K562 (cell line): ENCODE measurements at regions not wholly inside any gene's neighbourhood (a gene's known extent, or its start where the extent isn't known, plus 50 kb on each side); places are given as distances from the start of the nearest gene placed in this dataset.

Experiments
- ATAC-seq: fragments of 200-7000 bp; cut with Tn5 transposase; 3 replicates; pipeline ENCODE4 v1.9.1; 2020; ENCODE audit warnings: moderate library complexity
- BruUV-seq: library from RNA; stranded (reverse); fragments of 400-500 nt; replicated peaks from 2 replicates; lab custom pipeline; 2021; lab: Mats Ljungman, UMichigan
- CTCF ChIA-PET: fragments of 300-600 bp; formaldehyde crosslinking; extraction: SDS; loops from one replicate; lab custom pipeline; 2021; ENCODE audit warnings: low intra/inter-chr PET ratio; lab: Yijun Ruan, JAX
- POLR2A ChIA-PET: fragments of 300-600, 350-650 bp; sonication (Branson Sonifier 250); formaldehyde crosslinking; extraction: SDS; loops from one replicate; lab custom pipeline; 2021; ENCODE audit warnings: antibody characterized with exemption, inconsistent platforms; lab: Yijun Ruan, JAX
- DNase-seq, 4 experiments: peaks; one replicate each; pipeline versions ENCODE4 v3.0.0 to v3.0.0-alpha.2; 2011 to 2018; ENCODE audit warnings: low spot score in 3 of 4, mixed read lengths in 3 of 4; ENCODE audit errors: extremely low read depth in 1 of 4
- FAIRE-seq: peaks from 2 replicates; lab custom pipeline; 2011; peaks lifted over from hg19 to GRCh38; lab: Jason Lieb, UNC
- H2AFZ ChIP-seq: 2 replicates; pipeline ENCODE4 v1.6.0; 2011; ENCODE audit warnings: low read depth, low read length, control low read depth, inconsistent platforms
- H3K27ac ChIP-seq: fragments of 200-600 bp; 3 replicates; pipeline ENCODE4 v1.8.0; 2011; ENCODE audit warnings: low read depth, mild to moderate bottlenecking, control low read depth, inconsistent platforms, low read length, moderate library complexity, mixed read lengths; ENCODE audit errors: extremely low read depth
- H3K27me3 ChIP-seq, 2 experiments: fragments of 300-600 bp in 1 of 2; 2 replicates in 1 of 2; 3 replicates in 1 of 2; pipeline versions ENCODE4 v1.6.0 to v1.8.0; 2011; ENCODE audit warnings: inconsistent platforms in 2 of 2, low read length in 2 of 2, mild to moderate bottlenecking in 1 of 2, mixed read lengths in 1 of 2, moderate library complexity in 1 of 2; ENCODE audit not compliant: control insufficient read depth in 2 of 2, insufficient read depth in 2 of 2
- H3K36me3 ChIP-seq: fragments of 300-600 bp; 3 replicates; pipeline ENCODE4 v1.8.0; 2011; ENCODE audit warnings: mild to moderate bottlenecking, low read length, inconsistent platforms; ENCODE audit not compliant: control insufficient read depth, insufficient read depth
- H3K4me1 ChIP-seq, 2 experiments: fragments of 200-600 bp in 1 of 2; replicated peaks in 1 of 2; 2 replicates in 1 of 2; 3 replicates in 1 of 2; pipeline versions ENCODE4 v1.5.1 to v1.8.0; 2011; ENCODE audit warnings: inconsistent platforms in 2 of 2, low read length in 2 of 2, mild to moderate bottlenecking in 1 of 2, mixed read lengths in 1 of 2, moderate library complexity in 1 of 2; ENCODE audit not compliant: control insufficient read depth in 2 of 2, insufficient read depth in 2 of 2
- H3K4me2 ChIP-seq: 2 replicates; pipeline ENCODE4 v1.6.1; 2011; ENCODE audit warnings: low read length, control low read depth, inconsistent platforms, mixed read lengths; ENCODE audit not compliant: insufficient read depth
- H3K4me3 ChIP-seq: fragments of 200-600 bp; sonication (generic), shearing (Covaris generic); 2 replicates; pipeline ENCODE4 v1.5.1; 2016; ENCODE audit warnings: control low read depth, inconsistent platforms
- H3K79me2 ChIP-seq: fragments of 200-600 bp; 3 replicates; pipeline ENCODE4 v1.8.0; 2011; ENCODE audit warnings: low read length, inconsistent platforms; ENCODE audit not compliant: control insufficient read depth, insufficient read depth
- H3K9ac ChIP-seq, 2 experiments: 2 replicates each; pipeline versions ENCODE4 v1.6.0 to v1.6.1; 2011; ENCODE audit warnings: low read depth in 2 of 2, low read length in 2 of 2, control low read depth in 1 of 2, inconsistent platforms in 1 of 2, mild to moderate bottlenecking in 1 of 2, mixed read lengths in 1 of 2; ENCODE audit not compliant: insufficient read depth in 1 of 2
- H3K9me1 ChIP-seq: one replicate; pipeline ENCODE4 v1.6.0; 2011; ENCODE audit warnings: inconsistent platforms, mild to moderate bottlenecking, low read length, moderate library complexity; ENCODE audit not compliant: control insufficient read depth, insufficient read depth
- H3K9me3 ChIP-seq: replicated peaks from 2 replicates; pipeline ENCODE4 v1.5.1; 2011; ENCODE audit warnings: low read depth, low read length, inconsistent platforms; ENCODE audit not compliant: control insufficient read depth, insufficient read depth
- H4K20me1 ChIP-seq: replicated peaks from 2 replicates; pipeline ENCODE4 v1.6.1; 2011; ENCODE audit warnings: low read length, inconsistent platforms, mixed read lengths; ENCODE audit not compliant: control insufficient read depth, insufficient read depth
- C11orf30 ChIP-seq: fragments of 450-650 bp; IDR thresholded peaks from 2 replicates; pipeline ENCODE4 v1.6.1; 2016; ENCODE audit warnings: low read depth, mild to moderate bottlenecking
- CC2D1A ChIP-seq: fragments of 450-650 bp; IDR thresholded peaks from 2 replicates; pipeline ENCODE4 v1.6.1; 2017; ENCODE audit warnings: mild to moderate bottlenecking
- CTCF ChIP-seq, 3 experiments: IDR thresholded peaks in 2 of 3; conservative IDR thresholded peaks in 1 of 3; 2 replicates each; pipeline ENCODE4 v1.5.1; 2011 to 2012; ENCODE audit warnings: low read length in 3 of 3, mild to moderate bottlenecking in 3 of 3, control low read depth in 2 of 3, improper control_type of control experiment in 1 of 3, inconsistent platforms in 1 of 3, low read depth in 1 of 3, mixed read lengths in 1 of 3, moderate library complexity in 1 of 3; ENCODE audit not compliant: insufficient read depth in 2 of 3
- HIVEP1 ChIP-seq: fragments of 250-450 bp; sonication (Bioruptor Pico); IDR thresholded peaks from 2 replicates; pipeline ENCODE4 v1.4.0; 2020; ENCODE audit warnings: mild to moderate bottlenecking
- YY1 ChIP-seq, 3 experiments: IDR thresholded peaks; 2 replicates each; pipeline ENCODE4 v1.6.1; 2011; ENCODE audit warnings: low read length in 2 of 3, mild to moderate bottlenecking in 2 of 3, moderate library complexity in 2 of 3, borderline replicate concordance in 1 of 3, control low read depth in 1 of 3, low read depth in 1 of 3; ENCODE audit not compliant: insufficient read depth in 3 of 3, insufficient replicate concordance in 2 of 3, control insufficient read depth in 1 of 3, insufficient read length in 1 of 3; ENCODE audit errors: extremely low read depth in 1 of 3
- ZNF316 ChIP-seq: fragments of 450-650 bp; IDR thresholded peaks from 2 replicates; pipeline ENCODE4 v1.6.1; 2016
- ZNF384 ChIP-seq: IDR thresholded peaks from 2 replicates; pipeline ENCODE4 v1.6.1; 2012; ENCODE audit warnings: low read depth, low read length, improper control_type of control experiment
- ZNF778 ChIP-seq: fragments of 450-650 bp; formaldehyde crosslinking; IDR thresholded peaks from 2 replicates; pipeline ENCODE4 v1.4.0; 2020; ENCODE audit warnings: mild to moderate bottlenecking, moderate library complexity
- WGBS: fragments of 100-300 bp; shearing (Covaris generic); methylation state at CpG from one replicate; pipeline ENCODE4 v1.1.6; 2016; ENCODE audit warnings: low coverage, mixed read lengths; ENCODE audit not compliant: insufficient coverage; ENCODE audit errors: missing lambda C conversion rate; 5-methylcytosine and 5-hydroxymethylcytosine counted together
- in situ Hi-C: fragments of 300-500 bp; cut with MboI; formaldehyde crosslinking; loops from 4 replicates; pipeline ENCODE4 v1.15.0; 2018; ENCODE audit warnings: inconsistent platforms, mixed read lengths
- intact Hi-C: fragments of 100-400 bp; cut with micrococcal nuclease; formaldehyde crosslinking; loops from 2 replicates; pipeline ENCODE4 v1.14.2; 2022

- Histone ChIP-seq H3K36me3 (no peaks in the 10 kb centered on the region), H3K9ac (no peak overlapping the region), H3K27me3 (no peaks in the 10 kb centered on the region), H4K20me1 (no peaks in the 10 kb centered on the region), H2AFZ (no peak overlapping the region), H3K79me2 (peaks cover 4% of the 10 kb centered on the region; the same call in 2 of the 3 replicates), H3K27ac (no peak overlapping the region), H3K4me1 (peaks cover 0 to 3% of the 10 kb centered on the region in 2 experiments; a peak in 3 of 5 replicates), H3K4me2 (no peak overlapping the region), H3K9me1 (no peaks in the 10 kb centered on the region), H3K9me3 (no peaks in the 10 kb centered on the region), H3K4me3 (no peak overlapping the region)
- ATAC-seq (peak; percentile 66), FAIRE-seq (no peak), DNase-seq (peak in 1 of 4 experiments; percentile 33)
- no TSS peak for BruUV-seq
- in situ Hi-C loops = no loop called here
- 16% methylated on average over 7 of the region's 8 CpGs for WGBS
- TF ChIP-seq ZNF384 (peak; percentile 87), C11orf30 (peak; percentile 42; the same call in 1 of the 2 replicates), HIVEP1 (CRISPR knock-in tag) (no peak), CTCF (IDR thresholded peaks at IDR 0.05 in 2 of 3, conservative IDR thresholded peaks at IDR 0.05 in 1 of 3; ENCODE audit: insufficient read depth in 2 of 3, low read depth in 1 of 3, low read length in 3 of 3) (peak; percentile 37 to 50 (median 38); a peak in 5 of 6 replicates), ZNF316 (peak; percentile 51; the same call in 1 of the 2 replicates), YY1 (IDR thresholded peaks at IDR 0.05; ENCODE audit: borderline replicate concordance in 1 of 3, control insufficient read depth in 1 of 3, extremely low read depth in 1 of 3, insufficient read depth in 3 of 3, insufficient read length in 1 of 3, insufficient replicate concordance in 2 of 3, low read depth in 1 of 3, low read length in 2 of 3) (peak in 1 of 3 experiments; percentile 49), CC2D1A (no peak), ZNF778 (no peak)
- CTCF ChIA-PET = interaction anchor here (0.7 kb wide), 1 partner anchor 264 kb away, joined by 7 read pairs; no protein-coding TSS in a partner anchor
- POLR2A ChIA-PET = no interaction called here
- intact Hi-C loops = no loop called here
Measured at GRCh38 chr6:88422831-88423230, 256.7 kb upstream of the CNR1 start.
